MM.1S (cell line): ENCODE measurements at regions not wholly inside any gene's neighbourhood (a gene's known extent, or its start where the extent isn't known, plus 50 kb on each side); places are given as distances from the start of the nearest gene placed in this dataset.

Experiments
- DNase-seq: peaks from one replicate; pipeline ENCODE4 v3.0.0-alpha.2; 2015
- H2AFZ ChIP-seq: fragments of 300-600 bp; sonication (generic); 2 replicates; pipeline ENCODE4 v1.6.0; 2016; ENCODE audit warnings: antibody characterized with exemption, low read length
- H3F3A ChIP-seq: fragments of 300-600 bp; sonication (generic); 2 replicates; pipeline ENCODE4 v1.6.1; 2016; ENCODE audit warnings: mild to moderate bottlenecking, antibody characterized with exemption, low read length, moderate library complexity, mixed read lengths; ENCODE audit not compliant: insufficient read depth
- H3K27ac ChIP-seq: fragments of 300-600 bp; sonication (generic); 2 replicates; pipeline ENCODE4 v1.5.1; 2016; ENCODE audit warnings: mild to moderate bottlenecking, low read length
- H3K27me3 ChIP-seq: fragments of 300-600 bp; sonication (generic); replicated peaks from 2 replicates; pipeline ENCODE4 v1.6.0; 2016; ENCODE audit warnings: low read length; ENCODE audit not compliant: insufficient read depth
- H3K36me3 ChIP-seq: fragments of 300-600 bp; sonication (generic); replicated peaks from 2 replicates; pipeline ENCODE4 v1.6.1; 2016; ENCODE audit warnings: mild to moderate bottlenecking, low read length, mixed read lengths; ENCODE audit not compliant: insufficient read depth
- H3K4me1 ChIP-seq: fragments of 300-600 bp; sonication (generic); 2 replicates; pipeline ENCODE4 v1.6.1; 2016; ENCODE audit warnings: low read length, mixed read lengths
- H3K4me2 ChIP-seq: fragments of 300-600 bp; sonication (generic); 2 replicates; pipeline ENCODE4 v1.6.0; 2016; ENCODE audit warnings: low read depth, low read length
- H3K4me3 ChIP-seq: fragments of 300-600 bp; sonication (generic); 2 replicates; pipeline ENCODE4 v1.5.1; 2016; ENCODE audit warnings: low read length, mixed read lengths
- H3K79me2 ChIP-seq: fragments of 300-600 bp; sonication (generic); 2 replicates; pipeline ENCODE4 v1.6.1; 2016; ENCODE audit warnings: mixed run types, low read length, mixed read lengths
- H3K9ac ChIP-seq: fragments of 300-600 bp; sonication (generic); 2 replicates; pipeline ENCODE4 v1.6.1; 2016; ENCODE audit warnings: low read length, mixed read lengths
- H3K9me2 ChIP-seq: fragments of 300-600 bp; sonication (generic); replicated peaks from 2 replicates; pipeline ENCODE4 v1.6.1; 2016; ENCODE audit warnings: mild to moderate bottlenecking, low read length, mixed read lengths; ENCODE audit not compliant: insufficient read depth
- H3K9me3 ChIP-seq: fragments of 300-600 bp; sonication (generic); replicated peaks from 2 replicates; pipeline ENCODE4 v1.6.1; 2016; ENCODE audit warnings: mild to moderate bottlenecking, low read length, mixed read lengths; ENCODE audit not compliant: insufficient read depth
- H4K20me1 ChIP-seq: fragments of 300-600 bp; sonication (generic); 2 replicates; pipeline ENCODE4 v1.6.1; 2016; ENCODE audit warnings: mild to moderate bottlenecking, low read length, moderate library complexity, mixed read lengths; ENCODE audit not compliant: insufficient read depth
- CTCF ChIP-seq: fragments of 300-600 bp; sonication (generic); IDR thresholded peaks from 2 replicates; pipeline ENCODE4 v1.5.1; 2016; ENCODE audit warnings: antibody characterized with exemption, low read length, mixed read lengths
- EZH2 ChIP-seq: fragments of 300-600 bp; sonication (generic); optimal IDR thresholded peaks from 2 replicates; pipeline ENCODE3; 2017; ENCODE audit warnings: low read depth, mild to moderate bottlenecking, antibody characterized with exemption, low read length, mixed read lengths
- EZH2phosphoT487 ChIP-seq: fragments of 300-600 bp; sonication (generic); IDR thresholded peaks from 2 replicates; pipeline ENCODE4 v1.6.1; 2018; ENCODE audit warnings: antibody characterized with exemption, low read length

- no peak overlapping the region for H2AFZ ChIP-seq
- no peak for TF ChIP-seq EZH2phosphoT487
- TF ChIP-seq CTCF, result no peak
- TF ChIP-seq EZH2, result no peak
These were observed 141.9 kb upstream of the TECRL start for GRCh38 chr4:64551125-64551524.

GRCh38 chr4:64545593-64545992 is 136.3 kb upstream of the TECRL start:
- Histone ChIP-seq H3K4me3 (no peak overlapping the region), H3K36me3 (no peaks in the 10 kb centered on the region), H3K27me3 (no peaks in the 10 kb centered on the region), H3K9me2 (no peaks in the 10 kb centered on the region), H3K27ac (no peak overlapping the region), H2AFZ (no peak overlapping the region), H3K4me1 (no peaks in the 10 kb centered on the region), H3K9me3 (no peaks in the 10 kb centered on the region), H4K20me1 (no peaks in the 10 kb centered on the region), H3K9ac (no peak overlapping the region), H3K4me2 (no peak overlapping the region), H3K79me2 (no peaks in the 10 kb centered on the region), H3F3A (no peaks in the 10 kb centered on the region)
- TF ChIP-seq EZH2phosphoT487 (no peak), CTCF (no peak), EZH2 (no peak)
- no peak for DNase-seq

More at GRCh38 chr4:64551125-64551524, 141.9 kb upstream of the TECRL start:
- Histone ChIP-seq H3K9ac (no peak overlapping the region), H3K4me2 (no peak overlapping the region), H3K4me3 (no peak overlapping the region), H3K79me2 (no peaks in the 10 kb centered on the region), H3F3A (no peaks in the 10 kb centered on the region), H3K4me1 (no peaks in the 10 kb centered on the region), H3K36me3 (no peaks in the 10 kb centered on the region), H3K9me3 (no peaks in the 10 kb centered on the region), H3K27ac (no peak overlapping the region), H3K27me3 (no peaks in the 10 kb centered on the region), H3K9me2 (no peaks in the 10 kb centered on the region), H4K20me1 (no peaks in the 10 kb centered on the region)
- DNase-seq, result no peak

- Histone ChIP-seq H2AFZ (no peak overlapping the region), H3F3A (no peaks in the 10 kb centered on the region), H3K4me2 (no peak overlapping the region), H3K4me1 (no peaks in the 10 kb centered on the region), H3K4me3 (no peak overlapping the region), H3K79me2 (no peaks in the 10 kb centered on the region), H4K20me1 (no peaks in the 10 kb centered on the region), H3K9me2 (no peaks in the 10 kb centered on the region), H3K9me3 (no peaks in the 10 kb centered on the region), H3K9ac (no peak overlapping the region), H3K27me3 (no peaks in the 10 kb centered on the region), H3K36me3 (no peaks in the 10 kb centered on the region), H3K27ac (no peak overlapping the region)
- peak; percentile 71 for DNase-seq
- TF ChIP-seq CTCF (peak; percentile 68), EZH2phosphoT487 (no peak), EZH2 (no peak)
These were observed 130.1 kb upstream of the TECRL start for GRCh38 chr4:64539234-64539849.
